GM10248 (cell line): ENCODE measurements at regions not wholly inside any gene's neighbourhood (a gene's known extent, or its start where the extent isn't known, plus 50 kb on each side); places are given as distances from the start of the nearest gene placed in this dataset.
"Not testable (repeated sequence)": the region's sequence is repeated elsewhere in the genome, so short reads cannot be mapped to it uniquely, and the experiment has no call there.

Experiments used
- CTCF ChIA-PET: fragments of 300-600 bp; sonication (Branson Sonifier 250); formaldehyde crosslinking; extraction: SDS; loops from one replicate; lab custom pipeline; 2021; ENCODE audit warnings: antibody characterized with exemption; lab: Yijun Ruan, JAX
- POLR2A ChIA-PET: fragments of 350-650 bp; sonication (Branson Sonifier 250); formaldehyde crosslinking; extraction: SDS; loops from one replicate; lab custom pipeline; 2020; ENCODE audit warnings: antibody characterized with exemption; lab: Yijun Ruan, JAX
- DNase-seq: peaks from one replicate; pipeline ENCODE4 v3.0.0; 2012; ENCODE audit errors: extremely low spot score
- TF ChIP-seq, protein P1 (sequence below): IDR thresholded peaks from 2 replicates; pipeline ENCODE4 v1.5.1; 2012; ENCODE audit warnings: mild to moderate bottlenecking, low read depth; ENCODE audit errors: extremely low read depth, missing control alignments, control extremely low read depth

DNA sequence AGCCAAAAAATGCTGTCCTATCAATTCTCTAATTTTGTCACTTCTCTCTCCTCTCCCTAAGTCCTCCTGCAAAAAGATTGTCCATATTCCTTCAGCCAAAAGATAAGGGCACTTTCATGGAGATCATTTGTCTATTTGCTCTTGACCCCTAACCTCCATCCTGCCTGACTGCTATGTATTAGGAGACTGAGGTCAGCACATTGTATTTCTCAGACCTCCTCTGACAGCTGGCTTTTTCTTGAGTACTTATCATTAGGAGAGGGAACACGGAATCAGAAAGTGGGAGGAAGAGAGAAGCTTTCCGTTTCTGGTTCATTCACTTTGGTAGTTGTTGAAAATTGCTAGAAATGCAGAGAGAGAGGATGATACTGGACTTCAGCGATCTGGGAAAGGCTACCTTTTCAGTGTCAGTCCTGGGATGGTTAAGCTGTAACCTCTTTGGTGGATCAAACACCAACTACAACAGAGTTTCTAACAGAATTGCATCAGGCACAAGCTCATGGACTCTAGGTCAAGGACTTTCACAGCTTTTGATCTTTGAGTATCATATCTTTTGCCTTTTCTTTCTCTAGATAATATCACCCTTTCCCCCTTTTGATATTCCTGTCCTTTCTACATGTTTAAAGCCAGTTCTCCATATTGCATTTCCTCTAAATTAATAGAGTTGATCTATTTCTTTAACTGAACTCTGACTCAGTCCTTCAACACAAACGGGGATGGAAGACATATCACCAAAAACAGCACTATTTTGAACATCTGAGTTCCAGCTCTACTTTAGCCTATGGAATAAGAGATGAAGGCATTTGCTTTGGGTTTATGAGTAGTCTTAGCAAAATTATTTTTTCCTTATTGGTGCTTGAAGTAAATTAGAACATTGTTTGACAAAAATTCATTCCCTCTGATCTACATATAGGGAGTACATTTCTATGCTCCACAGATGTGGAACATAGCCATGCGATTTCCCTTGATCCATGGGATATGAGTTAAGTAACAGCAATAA is 63.3 kb upstream of the KYNU start:
- no peak for DNase-seq
- TF ChIP-seq, protein P1, sequence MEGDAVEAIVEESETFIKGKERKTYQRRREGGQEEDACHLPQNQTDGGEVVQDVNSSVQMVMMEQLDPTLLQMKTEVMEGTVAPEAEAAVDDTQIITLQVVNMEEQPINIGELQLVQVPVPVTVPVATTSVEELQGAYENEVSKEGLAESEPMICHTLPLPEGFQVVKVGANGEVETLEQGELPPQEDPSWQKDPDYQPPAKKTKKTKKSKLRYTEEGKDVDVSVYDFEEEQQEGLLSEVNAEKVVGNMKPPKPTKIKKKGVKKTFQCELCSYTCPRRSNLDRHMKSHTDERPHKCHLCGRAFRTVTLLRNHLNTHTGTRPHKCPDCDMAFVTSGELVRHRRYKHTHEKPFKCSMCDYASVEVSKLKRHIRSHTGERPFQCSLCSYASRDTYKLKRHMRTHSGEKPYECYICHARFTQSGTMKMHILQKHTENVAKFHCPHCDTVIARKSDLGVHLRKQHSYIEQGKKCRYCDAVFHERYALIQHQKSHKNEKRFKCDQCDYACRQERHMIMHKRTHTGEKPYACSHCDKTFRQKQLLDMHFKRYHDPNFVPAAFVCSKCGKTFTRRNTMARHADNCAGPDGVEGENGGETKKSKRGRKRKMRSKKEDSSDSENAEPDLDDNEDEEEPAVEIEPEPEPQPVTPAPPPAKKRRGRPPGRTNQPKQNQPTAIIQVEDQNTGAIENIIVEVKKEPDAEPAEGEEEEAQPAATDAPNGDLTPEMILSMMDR: no peak
- ChIA-PET POLR2A (no interaction called here), CTCF (interaction anchor here (1.0 to 1.3 kb wide), 3 partner anchors 8 to 110 kb away, joined by 3 read pairs; no protein-coding TSS in a partner anchor)

DNA sequence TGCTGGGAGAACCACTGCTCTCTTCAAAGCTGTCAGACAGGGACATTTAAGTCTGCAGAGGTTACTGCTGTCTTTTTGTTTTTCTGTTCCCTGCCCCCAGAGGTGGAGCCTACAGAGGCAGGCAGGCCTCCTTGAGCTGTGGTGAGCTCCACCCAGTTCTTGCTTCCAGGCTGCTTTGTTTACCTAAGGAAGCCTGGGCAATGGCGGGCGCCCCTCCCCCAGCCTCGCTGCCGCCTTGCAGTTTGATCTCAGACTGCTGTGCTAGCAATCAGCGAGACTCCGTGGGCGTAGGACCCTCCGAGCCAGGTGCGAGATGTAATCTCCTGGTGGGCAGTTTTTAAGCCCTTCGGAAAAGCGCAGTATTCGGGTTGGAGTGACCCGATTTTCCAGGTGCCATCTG is 65.8 kb upstream of the KYNU start:
- POLR2A ChIA-PET, DNase-seq: not testable (repeated sequence)

DNA sequence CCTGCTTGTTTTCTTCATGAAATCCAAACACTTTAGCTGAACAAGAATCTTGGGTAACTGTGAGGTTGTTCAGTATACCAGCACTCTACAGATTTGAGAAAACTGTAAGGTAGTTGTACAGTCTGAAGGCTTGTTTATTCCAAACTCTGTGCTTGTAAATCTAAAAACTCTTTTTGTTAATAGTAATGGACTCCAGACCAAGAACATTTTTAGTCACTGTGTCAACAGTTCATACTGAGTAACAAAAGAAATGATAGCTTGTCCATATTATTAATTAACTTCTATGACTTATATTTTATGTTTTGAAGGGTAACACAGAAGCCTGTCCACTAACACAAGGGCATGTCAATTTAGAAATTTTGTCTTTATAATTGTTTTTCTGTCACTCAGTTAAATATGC is 72.2 kb upstream of the KYNU start:
- ChIA-PET CTCF (interaction anchor here (1.3 kb wide), 2 partner anchors 10 to 123 kb away, joined by 3 read pairs; no protein-coding TSS in a partner anchor), POLR2A (no interaction called here)
- TF ChIP-seq, protein P1: no peak
- DNase-seq: no peak

More for the DNA sequence above, 65.8 kb upstream of the KYNU start:
- CTCF ChIA-PET: not testable (repeated sequence)

DNA sequence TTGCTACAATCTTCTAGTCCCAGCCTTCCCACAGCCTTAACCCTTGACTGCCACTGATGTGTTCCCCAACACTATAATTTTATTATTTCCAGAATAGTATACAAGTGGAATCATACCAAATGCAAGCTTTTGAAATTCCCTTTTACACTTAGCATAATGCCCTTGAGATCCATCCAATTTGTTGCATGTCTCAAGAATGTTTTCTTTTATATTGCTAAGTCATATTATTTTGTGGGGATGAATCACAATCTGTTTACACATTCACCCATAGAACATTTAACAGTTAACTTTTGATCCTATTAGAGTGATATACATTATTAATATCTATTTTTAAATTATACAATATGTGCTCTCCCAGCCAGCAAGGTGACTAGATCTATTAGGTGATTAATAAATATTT is 74.3 kb upstream of the KYNU start:
- TF ChIP-seq, protein P1: no peak
- DNase-seq: no peak
- ChIA-PET CTCF (no interaction called here), POLR2A (no interaction called here)

DNA sequence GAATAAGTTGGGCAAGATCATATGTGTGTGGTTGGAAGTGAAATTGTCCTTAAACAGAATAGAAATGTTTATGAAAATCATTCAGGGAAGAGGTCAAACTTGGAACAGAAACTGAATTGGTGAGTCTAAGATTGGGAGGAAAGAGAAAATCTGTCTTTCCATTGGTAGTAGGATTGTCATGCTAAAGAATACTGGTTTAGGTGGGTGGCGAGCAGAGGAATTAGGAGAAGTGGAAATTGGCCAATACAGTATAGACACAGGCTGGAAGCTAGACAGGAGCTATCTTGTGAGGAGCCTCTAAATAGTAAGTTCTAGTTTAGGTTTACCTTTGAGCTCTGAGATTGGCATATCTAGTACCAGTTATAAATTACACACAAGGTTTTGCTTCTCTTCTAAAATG is 80.9 kb upstream of the KYNU start:
- POLR2A ChIA-PET: no interaction called here
- CTCF ChIA-PET: interaction anchor here (1.1 to 2.3 kb wide), 3 partner anchors 173 to 193 kb away, joined by 3 to 5 read pairs (median 5); no protein-coding TSS in a partner anchor
- DNase-seq: no peak
- TF ChIP-seq, protein P1: no peak

DNA sequence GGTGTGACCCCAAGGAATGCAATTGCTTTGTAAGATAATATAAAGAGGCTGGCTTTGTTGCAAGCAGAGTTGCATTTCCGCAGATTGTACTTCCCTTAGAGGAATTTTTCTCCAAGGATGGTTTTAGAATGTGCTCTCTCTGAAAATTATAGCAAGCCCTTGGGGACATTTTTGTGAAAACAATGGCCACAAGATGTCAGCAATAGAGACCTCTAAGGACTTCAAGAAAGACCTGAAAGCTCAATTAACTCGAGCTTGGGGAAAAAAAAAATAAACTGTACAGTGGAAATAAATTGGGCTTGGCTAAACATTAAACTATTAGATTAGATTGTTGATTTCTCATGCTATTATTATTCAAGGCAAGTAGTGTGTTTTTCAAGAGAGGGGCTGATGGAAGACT is 81.3 kb upstream of the KYNU start:
- ChIA-PET POLR2A (no interaction called here), CTCF (interaction anchor here (1.1 to 2.3 kb wide), 3 partner anchors 173 to 193 kb away, joined by 3 to 5 read pairs (median 5); no protein-coding TSS in a partner anchor)
- TF ChIP-seq, protein P1: peak; percentile 10
- DNase-seq: no peak

DNA sequence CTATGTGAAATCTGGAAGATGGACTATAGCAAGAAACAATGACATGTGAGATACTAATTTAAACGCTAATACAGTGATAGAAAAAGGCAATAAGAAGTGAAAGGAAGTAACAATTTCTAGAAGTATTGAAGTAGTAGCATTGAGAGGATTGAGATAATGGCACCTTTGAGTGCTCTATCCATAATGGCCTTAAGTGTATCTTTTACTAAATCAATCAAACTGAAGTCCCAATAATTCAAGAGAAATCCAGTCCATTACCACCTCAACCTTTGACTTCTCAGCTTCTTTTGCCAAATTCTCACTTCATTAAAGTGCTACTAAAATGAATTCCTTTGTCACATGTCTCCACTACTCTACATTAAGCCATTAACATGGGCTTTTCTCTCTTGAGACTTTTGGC is 82.6 kb upstream of the KYNU start:
- TF ChIP-seq, protein P1: no peak
- CTCF ChIA-PET: no interaction called here
- DNase-seq: no peak
- POLR2A ChIA-PET: no interaction called here

DNA sequence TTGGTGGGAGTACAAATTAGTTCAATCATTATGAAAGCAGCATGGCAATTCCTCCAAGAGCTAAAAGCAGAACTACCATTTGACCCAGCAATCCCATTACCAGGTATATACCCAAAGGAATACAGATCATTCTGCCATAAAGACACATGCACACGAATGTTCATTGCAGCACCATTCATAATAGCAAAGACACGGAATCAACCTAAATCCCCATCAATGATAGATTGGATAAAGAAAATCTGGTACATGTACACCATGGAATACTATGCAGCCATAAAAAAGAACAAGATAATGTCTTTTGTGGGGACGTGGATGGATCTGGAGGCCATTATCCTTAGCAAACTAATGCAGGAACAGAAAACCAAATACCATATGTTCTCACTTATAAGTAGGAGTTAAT is 85.1 kb upstream of the KYNU start:
- POLR2A ChIA-PET, DNase-seq, CTCF ChIA-PET: not testable (repeated sequence)
